Posterior vena cava (tissue), 2 donors: ENCODE measurements at regions not wholly inside any gene's neighbourhood (a gene's known extent, or its start where the extent isn't known, plus 50 kb on each side); places are given as distances from the start of the nearest gene placed in this dataset.

ENCODE experiments used
- DNase-seq: peaks from one replicate; pipeline ENCODE4 v3.0.0-alpha.2; 2020; ENCODE audit warnings: low spot score
- intact Hi-C, 2 donors: fragments of 100-400 bp; cut with DNase I; formaldehyde crosslinking; loops; one replicate each; pipeline versions ENCODE4 v1.14.1 to v1.14.2; 2022 to 2023
- donor health status: DM: yes; HTN: yes; CAD: no.
- donor health status: DM: yes; HTN: yes; CAD: no.

DNA sequence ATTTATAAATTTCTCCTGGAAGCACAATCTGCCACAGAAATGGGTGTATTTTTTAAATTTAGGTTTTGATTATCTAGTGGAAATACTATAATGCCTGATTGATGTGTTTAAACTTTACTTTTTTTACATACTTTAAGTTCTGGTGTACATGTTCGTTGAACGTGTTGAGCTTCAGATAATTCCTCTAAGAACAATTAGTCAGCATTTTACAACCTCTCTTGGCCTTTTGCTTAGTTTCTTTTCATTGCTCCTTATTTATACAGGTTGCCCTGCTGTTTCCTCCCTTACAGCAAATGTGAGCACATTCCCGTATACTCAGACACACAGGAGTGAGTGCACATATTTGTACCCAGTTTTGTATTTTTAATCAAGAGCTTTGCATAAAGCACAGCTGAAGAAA, 1038.9 kb downstream of the BRINP3 start:
- intact Hi-C loops, result no loop called here
- no peak for DNase-seq

DNA sequence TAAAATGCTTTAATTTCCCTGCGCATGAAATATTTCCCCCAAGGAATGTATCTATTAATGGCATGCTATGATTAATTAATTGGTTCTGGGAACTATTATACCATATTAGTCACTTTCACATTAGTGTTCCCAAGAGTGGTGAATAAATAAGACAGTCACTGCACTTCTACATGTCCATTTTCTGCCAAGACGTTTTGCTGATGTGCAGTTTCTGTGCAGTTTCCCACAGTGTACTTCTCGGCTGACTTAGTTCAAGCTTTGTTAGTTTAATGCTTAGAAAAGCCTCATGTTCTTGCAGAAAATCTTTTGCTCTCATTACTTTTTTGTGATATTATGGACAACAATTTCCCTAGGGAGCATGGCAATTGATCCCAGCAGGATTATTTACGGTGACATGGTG, 1014.5 kb downstream of the BRINP3 start:
- intact Hi-C loops, result no loop called here
- no peak for DNase-seq

DNA sequence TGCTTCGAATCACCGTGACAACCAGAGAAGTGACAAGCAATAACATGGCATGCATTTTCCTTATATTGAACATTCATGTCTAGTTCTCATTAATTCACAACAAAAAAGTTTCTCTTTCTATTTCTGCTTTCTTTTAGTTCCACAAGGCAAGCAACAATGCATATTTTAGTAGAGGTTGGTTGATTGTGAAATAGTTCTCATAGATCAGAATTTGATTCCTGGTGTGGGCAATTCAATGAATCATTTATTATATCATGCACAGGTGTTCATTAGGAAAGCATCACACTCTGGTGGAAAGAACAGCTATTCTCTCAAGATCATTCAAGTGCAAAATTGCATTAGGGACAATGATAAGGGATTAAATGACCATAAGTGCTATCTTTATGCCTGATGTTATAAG, 980.9 kb downstream of the BRINP3 start:
- no peak for DNase-seq
- intact Hi-C loops, result no loop called here

DNA sequence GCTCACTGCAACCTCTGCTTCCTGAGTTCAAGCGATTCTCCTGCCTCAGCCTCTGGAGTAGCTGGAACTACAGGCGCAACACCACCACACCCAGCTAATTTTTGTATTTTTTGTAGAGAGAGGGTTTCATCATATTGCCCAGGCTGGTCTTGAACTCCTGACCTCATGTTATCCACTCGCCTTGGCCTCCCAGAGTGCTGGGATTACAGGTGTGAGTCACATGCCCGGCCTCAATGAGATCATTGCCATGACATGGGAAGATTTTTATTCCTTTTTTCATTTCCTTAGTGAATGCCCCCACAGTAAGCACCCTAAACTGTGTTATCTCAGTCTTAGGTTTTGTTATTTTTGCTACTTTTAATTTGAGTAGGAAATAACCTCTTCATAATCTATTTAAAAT, 977.9 kb downstream of the BRINP3 start:
- intact Hi-C loops, result no loop called here

DNA sequence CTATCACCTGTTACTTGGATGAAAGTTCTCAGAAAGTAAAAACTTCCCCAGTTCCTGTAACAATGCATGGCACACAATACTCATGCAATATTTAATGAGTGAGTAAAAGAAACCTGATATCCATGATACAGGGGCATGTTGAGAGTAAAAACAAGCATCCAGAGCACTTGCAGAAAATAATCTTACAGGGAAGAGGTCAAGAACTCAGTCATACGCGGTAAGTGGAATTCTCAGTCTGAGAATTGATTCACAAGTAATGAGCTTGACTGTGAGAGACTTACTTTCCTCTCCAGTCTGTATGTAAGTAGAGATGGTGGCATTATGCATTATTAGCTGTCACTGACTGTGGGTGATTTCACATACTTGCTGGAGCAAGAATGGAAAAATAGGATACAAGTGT, 976.9 kb downstream of the BRINP3 start:
- DNase-seq, result no peak
- intact Hi-C loops, result no loop called here

More for the DNA sequence above, 977.9 kb downstream of the BRINP3 start:
- no peak for DNase-seq

DNA sequence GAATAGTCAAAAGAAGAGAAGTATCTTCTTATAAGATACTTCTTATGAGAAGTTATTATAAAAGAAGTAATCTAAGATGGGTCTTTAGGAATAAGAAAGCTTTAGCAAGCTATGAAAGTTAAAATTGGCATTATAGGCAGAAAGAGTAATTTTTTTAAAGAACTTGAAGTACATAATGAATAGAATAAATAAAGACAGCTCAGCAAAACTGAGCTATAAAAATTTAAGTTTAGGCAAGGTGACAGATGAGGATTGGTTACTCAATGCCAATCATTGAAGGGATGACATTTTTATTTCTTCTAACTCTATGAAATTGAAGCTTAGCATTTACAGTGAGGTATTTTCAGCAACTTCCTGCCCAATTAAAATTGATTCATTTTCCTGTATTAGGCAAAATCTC, 966.8 kb downstream of the BRINP3 start:
- intact Hi-C loops, result no loop called here
- no peak for DNase-seq

DNA sequence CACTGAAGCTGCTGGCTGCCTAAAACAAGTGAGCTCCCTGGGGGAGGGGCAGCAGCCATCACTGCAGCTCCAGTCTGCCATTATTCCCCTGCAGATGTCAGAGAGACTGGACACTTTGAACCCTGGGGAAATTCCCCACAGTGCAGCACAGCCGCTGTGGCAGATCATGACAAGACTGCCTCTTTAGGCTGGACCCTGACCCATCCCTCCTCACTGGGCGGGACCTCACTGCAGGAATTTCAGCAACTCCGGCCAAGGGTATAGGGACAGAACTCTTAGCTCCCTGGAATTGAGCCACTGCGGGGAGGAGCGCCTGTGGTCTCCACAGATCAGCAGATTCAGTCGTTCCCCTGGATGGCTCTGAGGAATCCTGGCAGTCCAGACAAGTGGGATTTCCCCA, 964.6 kb downstream of the BRINP3 start:
- DNase-seq, result no peak
- intact Hi-C loops, result no loop called here

DNA sequence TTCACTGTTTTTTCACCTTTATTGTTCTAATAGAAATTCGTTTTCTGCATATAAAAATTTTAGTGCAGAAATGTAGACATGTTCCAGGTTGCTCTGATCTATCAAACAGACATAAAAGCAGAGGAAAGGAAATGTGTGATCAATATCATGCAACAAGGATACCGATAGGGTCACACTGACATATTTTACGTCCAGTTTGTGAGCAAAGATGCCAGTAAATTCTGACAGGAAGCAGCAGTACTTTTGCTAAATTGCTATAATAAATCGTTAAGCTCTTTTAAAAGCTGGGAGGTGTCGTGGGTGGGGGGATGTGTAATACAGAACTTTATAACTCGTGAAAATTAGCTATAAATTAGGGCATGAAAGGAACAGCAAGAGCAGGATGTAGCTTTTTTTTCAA, 955.2 kb downstream of the BRINP3 start:
- intact Hi-C loops, result no loop called here

DNA sequence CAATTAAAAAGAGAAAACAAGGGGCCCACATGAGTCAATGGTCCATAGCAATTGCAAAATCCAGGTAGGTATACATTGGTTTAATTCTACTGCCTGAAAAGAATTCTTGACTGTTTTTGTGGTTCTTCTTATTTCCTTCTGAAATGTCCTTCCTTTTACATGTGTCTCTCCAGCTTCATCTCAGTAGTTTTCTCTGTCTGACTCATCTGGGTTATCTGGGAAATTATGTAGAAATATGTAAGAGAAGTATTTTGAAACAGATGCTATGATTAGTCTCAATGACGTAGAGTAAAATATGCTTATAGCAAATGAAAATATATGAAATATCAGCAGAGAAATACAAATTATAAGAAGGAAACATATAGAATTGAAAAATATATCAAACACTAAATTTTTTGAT, 953.2 kb downstream of the BRINP3 start:
- DNase-seq, result no peak
- intact Hi-C loops, result no loop called here

More for the DNA sequence above, 955.2 kb downstream of the BRINP3 start:
- no peak for DNase-seq

DNA sequence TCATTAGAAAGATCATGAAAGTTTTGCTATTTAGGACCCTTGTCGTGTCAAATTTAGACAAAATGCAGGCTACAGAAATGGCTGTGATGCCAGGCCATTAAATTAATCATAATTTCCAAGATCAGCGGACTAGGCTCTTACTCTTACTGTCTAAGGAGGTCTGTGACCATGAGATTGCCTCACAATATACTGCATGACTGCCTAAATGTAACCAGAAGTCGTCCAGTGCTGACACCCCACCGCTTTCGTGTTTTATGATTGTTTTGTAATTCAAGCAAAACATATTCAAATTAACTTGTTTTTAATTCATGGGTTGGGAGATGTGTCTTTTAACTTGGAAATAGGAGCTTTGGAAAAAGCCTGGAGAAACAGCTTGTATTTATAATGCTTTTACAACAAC, 947.5 kb downstream of the BRINP3 start:
- intact Hi-C loops, result no loop called here
- no peak for DNase-seq

DNA sequence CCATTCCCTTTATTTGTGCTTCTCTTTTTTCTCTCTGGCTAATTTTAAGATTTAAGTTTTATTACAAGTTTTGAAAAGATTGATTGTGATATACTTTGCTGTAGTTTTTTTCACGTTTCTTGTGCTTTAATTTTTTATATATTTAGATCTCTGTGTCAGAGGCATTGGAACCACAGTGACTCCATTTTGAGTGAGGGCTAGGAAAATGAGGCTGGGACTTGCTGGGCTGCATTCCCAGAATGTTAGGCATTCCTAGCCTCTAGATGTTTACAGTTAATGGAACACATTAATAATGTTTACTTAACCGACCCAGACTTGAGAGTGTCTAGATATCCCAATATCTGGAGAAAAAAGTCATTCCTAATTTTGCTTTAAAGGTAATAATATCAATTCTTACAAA, 939.4 kb downstream of the BRINP3 start:
- intact Hi-C loops, result no loop called here
- DNase-seq, result no peak

DNA sequence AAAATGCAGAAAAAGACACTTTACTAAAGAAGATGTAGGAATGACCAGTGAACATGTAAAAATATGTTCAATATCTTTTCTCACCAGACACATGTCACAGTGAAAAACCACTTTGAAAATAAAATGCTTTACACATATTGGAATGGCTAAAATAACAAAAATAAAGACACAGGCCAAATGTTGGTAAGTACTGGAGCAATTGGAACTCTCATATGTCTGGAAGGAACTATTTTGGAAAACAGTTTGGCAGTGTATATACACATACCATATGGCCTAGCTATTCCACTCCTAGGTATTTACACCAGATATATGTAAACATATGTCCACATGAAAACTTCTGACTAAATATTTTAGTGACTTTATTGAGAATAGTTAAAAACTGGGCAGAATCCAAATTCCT, 927.2 kb downstream of the BRINP3 start:
- intact Hi-C loops, result no loop called here
- no peak for DNase-seq

DNA sequence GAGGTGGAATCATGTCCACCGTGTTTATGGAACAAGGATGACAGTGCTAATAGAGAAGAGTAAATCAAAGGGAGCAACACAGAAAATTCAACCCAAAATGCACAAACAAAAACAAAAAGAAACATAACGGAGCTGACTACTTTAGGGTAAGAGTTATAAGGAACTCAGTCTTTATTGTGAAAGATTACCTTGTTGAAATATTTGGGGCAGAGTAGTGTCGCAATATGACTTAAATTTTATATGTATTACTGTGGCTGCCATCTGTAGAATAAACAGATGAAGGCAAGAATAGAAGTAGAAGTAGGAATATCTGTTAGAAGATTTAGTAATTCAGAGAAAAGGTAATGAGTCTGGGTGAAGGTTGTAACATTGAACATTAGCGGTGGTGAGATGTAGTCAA, 913.9 kb downstream of the BRINP3 start:
- DNase-seq, result no peak
- intact Hi-C loops, result no loop called here

DNA sequence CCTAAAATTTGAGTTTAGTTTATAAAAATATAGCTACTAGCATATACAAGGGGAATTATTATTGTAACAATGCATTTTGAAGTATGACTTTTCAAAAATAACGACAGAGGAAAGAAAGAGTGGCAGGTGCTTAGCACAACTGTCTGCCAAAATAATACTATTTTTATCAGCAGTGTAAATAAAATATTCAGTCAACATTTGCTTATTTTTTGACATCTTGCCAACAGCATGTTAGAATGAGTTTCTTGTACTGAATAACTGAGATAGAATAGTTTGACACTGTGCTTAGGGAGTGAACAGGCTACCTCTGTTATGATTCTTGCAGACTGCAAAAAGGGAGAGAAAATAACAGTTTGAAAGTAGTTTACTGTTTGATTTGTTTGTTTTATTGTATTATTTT, 909.8 kb downstream of the BRINP3 start:
- intact Hi-C loops, result no loop called here
- no peak for DNase-seq

DNA sequence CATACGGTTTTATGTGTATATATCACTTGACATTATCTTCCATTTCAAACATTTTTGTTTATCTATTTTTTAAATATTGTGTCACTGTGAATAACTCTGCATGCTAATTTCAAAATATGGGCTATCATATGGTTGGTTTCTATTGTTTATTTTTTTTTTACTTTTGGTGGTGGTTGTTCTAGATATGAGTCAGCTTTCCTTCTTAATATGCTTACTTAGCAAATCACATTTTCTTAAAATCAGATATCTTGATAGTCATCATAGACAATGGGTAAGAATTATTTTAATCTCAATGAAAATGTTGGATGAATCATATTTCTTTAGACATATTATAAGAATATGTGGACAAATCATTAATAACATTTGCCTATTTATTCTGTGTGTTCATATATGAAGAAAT, 881.5 kb downstream of the BRINP3 start:
- DNase-seq, result no peak
- intact Hi-C loops, result no loop called here

DNA sequence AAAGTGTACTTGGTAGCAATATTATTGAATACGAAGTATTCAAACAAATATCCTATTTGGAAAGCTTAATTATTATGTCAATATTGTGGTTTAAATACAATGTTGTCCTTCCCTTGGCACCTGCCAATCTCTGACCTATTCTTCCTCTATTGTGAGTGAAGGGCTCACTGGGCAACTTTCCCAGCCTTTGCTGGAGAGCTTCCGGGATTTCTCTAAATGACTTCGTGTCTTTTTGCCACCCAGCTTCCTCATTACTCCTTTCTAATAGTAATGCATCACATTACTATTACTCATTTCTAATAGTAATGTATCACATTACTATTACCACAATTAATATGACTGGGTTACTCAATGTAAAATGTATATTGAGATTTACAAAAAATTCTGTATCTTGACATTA, 880.6 kb downstream of the BRINP3 start:
- intact Hi-C loops, result no loop called here
- DNase-seq, result no peak

DNA sequence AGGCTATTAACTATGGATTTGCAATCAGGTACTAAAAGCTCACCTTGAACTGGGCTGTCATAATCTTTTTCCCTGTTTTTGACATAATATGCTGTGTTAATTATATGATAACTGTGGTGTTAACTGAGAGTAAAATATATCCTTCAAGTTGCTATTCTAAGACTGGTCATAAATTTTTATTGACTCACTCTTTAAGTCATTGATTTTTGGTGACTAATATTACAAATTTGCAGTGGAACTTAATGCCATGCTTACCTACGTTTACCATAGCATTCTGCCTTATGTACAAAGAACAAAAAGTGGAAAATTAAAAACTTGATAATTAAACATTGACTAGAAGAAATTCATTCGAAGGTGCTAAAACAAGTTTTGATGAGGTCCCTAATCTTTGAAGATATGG, 872.4 kb downstream of the BRINP3 start:
- DNase-seq, result no peak
- intact Hi-C loops, result no loop called here

DNA sequence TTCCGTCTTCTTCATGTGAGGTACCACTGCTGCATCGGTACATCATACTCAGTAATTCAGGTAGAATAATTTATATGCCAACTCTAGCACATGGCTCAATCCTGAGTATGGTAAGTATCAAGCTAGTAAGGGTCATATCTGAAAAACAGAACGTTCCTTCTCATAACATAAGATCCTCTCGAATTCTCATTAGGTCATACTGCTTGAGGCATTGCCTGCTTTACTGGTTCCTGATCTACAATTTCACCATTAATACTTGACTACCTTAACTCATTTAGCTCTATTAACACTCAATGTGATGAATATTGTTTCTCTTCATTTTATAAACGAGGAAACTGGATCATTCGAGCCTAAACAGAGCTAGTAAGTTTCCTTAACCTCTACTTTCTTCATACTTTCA, 871.6 kb downstream of the BRINP3 start:
- intact Hi-C loops, result no loop called here
- no peak for DNase-seq

DNA sequence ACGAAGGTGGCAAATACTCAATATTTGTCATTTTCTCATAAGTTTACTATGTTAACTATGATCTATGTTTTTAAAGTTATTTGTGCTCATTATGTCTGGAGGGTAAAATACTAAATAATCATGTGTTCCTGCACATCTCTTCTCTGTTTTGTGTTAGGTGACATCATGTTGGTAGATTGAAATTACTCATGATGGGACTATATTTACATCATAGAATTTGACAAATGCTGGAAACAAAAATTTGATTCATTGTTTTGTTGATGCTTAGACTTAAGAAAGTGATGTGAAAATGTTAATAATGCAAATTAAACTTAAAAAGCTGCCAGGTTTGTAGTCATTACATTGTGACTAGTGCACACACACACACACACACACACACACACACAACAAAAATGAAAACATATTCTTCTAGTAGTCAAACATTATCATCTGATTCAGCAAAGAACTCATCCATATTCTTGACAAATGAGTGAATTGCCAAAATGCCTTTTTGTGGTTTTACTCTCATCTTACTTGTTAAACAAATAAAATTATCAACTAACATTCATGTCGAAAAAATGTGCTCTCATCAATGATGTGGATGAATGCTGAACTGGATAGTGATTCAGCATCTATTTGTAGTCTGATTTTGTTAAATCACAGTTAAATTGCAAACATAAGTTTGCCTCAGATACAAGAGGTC, 870.7 kb downstream of the BRINP3 start:
- no peak for DNase-seq
- intact Hi-C loops, result no loop called here

DNA sequence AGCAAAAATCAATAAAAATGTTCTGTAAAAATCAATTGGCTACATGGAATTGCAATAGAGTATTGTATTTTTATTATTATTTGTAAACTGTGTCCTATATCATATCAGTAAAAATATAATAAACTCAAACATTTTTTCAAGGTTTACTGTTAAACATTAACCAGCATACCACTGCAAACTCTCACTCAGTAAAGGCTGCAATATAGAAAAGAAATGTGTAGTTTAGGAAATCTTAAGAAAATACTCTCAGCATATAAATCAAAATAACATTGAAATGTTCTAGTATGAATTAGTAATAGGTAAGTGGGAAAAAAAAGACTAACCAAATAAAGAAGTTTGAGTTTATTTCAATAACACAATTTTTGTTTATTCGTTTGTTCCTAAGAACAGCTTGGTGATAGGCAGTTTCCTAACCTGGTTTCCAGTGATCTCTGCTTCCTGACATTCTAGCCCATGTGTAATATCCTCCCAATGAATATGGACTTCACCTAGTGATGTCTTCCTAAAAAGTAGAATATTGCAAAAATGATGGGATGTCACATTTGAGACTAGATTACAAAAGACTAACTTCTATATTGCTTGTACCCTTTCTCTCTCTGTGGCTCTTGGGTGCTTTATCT, 870.1 kb downstream of the BRINP3 start:
- intact Hi-C loops, result no loop called here
- no peak for DNase-seq

DNA sequence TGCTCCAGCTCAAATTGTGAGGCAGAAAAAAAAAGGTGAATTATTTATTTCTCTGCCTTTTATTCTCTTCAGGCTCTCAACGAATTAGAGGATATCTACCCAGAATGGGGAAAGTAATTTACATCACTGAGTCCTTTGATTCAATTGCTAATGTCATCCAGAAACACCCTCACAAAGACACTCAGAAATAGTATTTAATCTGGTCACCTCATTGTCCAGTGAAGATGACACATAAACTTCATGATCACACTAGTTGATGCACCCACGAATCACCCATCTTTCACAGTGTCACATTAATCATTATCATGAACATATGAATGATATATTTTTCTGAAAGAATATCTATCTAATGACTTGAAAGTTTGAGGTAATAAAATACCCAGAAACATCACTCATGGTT, 868.5 kb downstream of the BRINP3 start:
- intact Hi-C loops, result no loop called here
- no peak for DNase-seq

DNA sequence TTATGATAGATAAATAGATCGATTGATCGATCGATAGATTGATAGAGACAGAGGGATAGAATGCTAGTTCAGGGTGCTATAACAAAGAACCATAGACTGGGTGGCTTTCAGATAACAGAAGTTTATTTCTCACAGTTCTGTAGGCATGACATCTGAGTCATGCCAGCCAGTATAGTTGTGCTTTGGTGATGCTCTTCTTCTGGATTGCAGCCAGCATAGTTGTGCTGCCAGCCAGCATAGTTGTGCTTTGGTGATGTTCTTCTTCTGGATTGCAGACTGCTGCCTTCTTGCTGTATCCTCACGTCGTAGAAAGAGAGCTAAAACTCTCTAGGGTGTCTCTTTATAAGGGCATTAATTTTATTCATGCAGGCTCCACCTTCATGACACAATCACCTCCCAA, 860.8 kb downstream of the BRINP3 start:
- DNase-seq, result no peak
- intact Hi-C loops, result no loop called here
